DND-41 (cell line): ENCODE measurements at regions not wholly inside any gene's neighbourhood (a gene's known extent, or its start where the extent isn't known, plus 50 kb on each side); places are given as distances from the start of the nearest gene placed in this dataset.

Experiments
- ATAC-seq: fragments of 200-7000 bp; cut with Tn5 transposase; 3 replicates; pipeline ENCODE4 v1.9.1; 2021; ENCODE audit warnings: low read depth; ENCODE audit not compliant: insufficient read depth
- DNase-seq: peaks from one replicate; pipeline ENCODE4 v3.0.0-alpha.2; 2020
- H2AFZ ChIP-seq: 2 replicates; pipeline ENCODE4 v1.6.0; 2012; ENCODE audit warnings: low read depth, low read length
- H3K27ac ChIP-seq: 2 replicates; pipeline ENCODE4 v1.5.1; 2012; ENCODE audit warnings: low read length, inconsistent platforms
- H3K27me3 ChIP-seq: fragments of 200-600 bp; sonication (generic); 2 replicates; pipeline ENCODE4 v1.6.0; 2012; ENCODE audit warnings: low read length, mild to moderate bottlenecking, inconsistent platforms; ENCODE audit not compliant: insufficient read depth, poor library complexity
- H3K36me3 ChIP-seq: 2 replicates; pipeline ENCODE4 v1.5.1; 2012; ENCODE audit warnings: low read length, inconsistent platforms; ENCODE audit not compliant: insufficient read depth
- H3K4me1 ChIP-seq: 2 replicates; pipeline ENCODE4 v1.5.1; 2012; ENCODE audit warnings: mild to moderate bottlenecking, low read length; ENCODE audit not compliant: insufficient read depth
- H3K4me2 ChIP-seq: 2 replicates; pipeline ENCODE4 v1.6.0; 2012; ENCODE audit warnings: mild to moderate bottlenecking, moderate library complexity, low read length, inconsistent platforms; ENCODE audit not compliant: insufficient read depth
- H3K4me3 ChIP-seq, 2 experiments: fragments of 200-600 bp in 1 of 2; shearing (Covaris generic) in 1 of 2; 2 replicates each; pipeline ENCODE4 v1.5.1; 2012 to 2016; ENCODE audit warnings: inconsistent platforms in 2 of 2, low read length in 2 of 2, mild to moderate bottlenecking in 2 of 2, low read depth in 1 of 2, moderate library complexity in 1 of 2
- H3K79me2 ChIP-seq: 2 replicates; pipeline ENCODE4 v1.6.0; 2012; ENCODE audit warnings: low read length, inconsistent platforms; ENCODE audit not compliant: insufficient read depth
- H3K9ac ChIP-seq: 2 replicates; pipeline ENCODE4 v1.6.0; 2012; ENCODE audit warnings: low read depth, mild to moderate bottlenecking, inconsistent platforms, low read length, moderate library complexity
- H3K9me3 ChIP-seq: 2 replicates; pipeline ENCODE4 v1.5.1; 2012; ENCODE audit warnings: low read length, moderate library complexity, mild to moderate bottlenecking, inconsistent platforms; ENCODE audit not compliant: insufficient read depth, severe bottlenecking
- H4K20me1 ChIP-seq: 2 replicates; pipeline ENCODE4 v1.6.0; 2012; ENCODE audit warnings: low read length; ENCODE audit not compliant: insufficient read depth
- CTCF ChIP-seq: IDR thresholded peaks from 2 replicates; pipeline ENCODE4 v1.5.1; 2012; ENCODE audit warnings: borderline replicate concordance, low read length, moderate library complexity, mild to moderate bottlenecking; ENCODE audit not compliant: poor library complexity, severe bottlenecking; ENCODE audit errors: extremely low read depth
- EZH2 ChIP-seq: IDR thresholded peaks from 3 replicates; pipeline ENCODE4 v1.6.1; 2012; ENCODE audit warnings: borderline replicate concordance, low read depth, mild to moderate bottlenecking, moderate library complexity, low read length, inconsistent platforms; ENCODE audit not compliant: severe bottlenecking

GRCh38 chr2:11031876-11032275, 120.1 kb downstream of the KCNF1 start:
- Histone ChIP-seq H3K36me3 (no peaks in the 10 kb centered on the region), H3K4me2 (no peak overlapping the region), H3K27me3 (no peaks in the 10 kb centered on the region), H3K4me1 (no peaks in the 10 kb centered on the region), H2AFZ (no peak overlapping the region), H4K20me1 (no peaks in the 10 kb centered on the region), H3K9me3 (no peaks in the 10 kb centered on the region), H3K79me2 (no peaks in the 10 kb centered on the region), H3K27ac (no peak overlapping the region), H3K9ac (no peak overlapping the region), H3K4me3 (no peak overlapping the region)
- DNase-seq = no peak
- no peak for TF ChIP-seq EZH2
- no peak for TF ChIP-seq CTCF
- ATAC-seq = no peak

- Histone ChIP-seq H3K27me3 (no peaks in the 10 kb centered on the region), H3K9ac (no peak overlapping the region), H3K4me3 (no peak overlapping the region), H3K79me2 (no peaks in the 10 kb centered on the region), H4K20me1 (no peaks in the 10 kb centered on the region), H2AFZ (no peak overlapping the region), H3K4me2 (no peak overlapping the region), H3K4me1 (no peaks in the 10 kb centered on the region), H3K27ac (no peak overlapping the region), H3K36me3 (no peaks in the 10 kb centered on the region), H3K9me3 (no peaks in the 10 kb centered on the region)
- DNase-seq (no peak), ATAC-seq (no peak)
- TF ChIP-seq EZH2 (no peak), CTCF (no peak)
Observed at GRCh38 chr2:11032396-11032795, 120.7 kb downstream of the KCNF1 start.

- H3K9ac ChIP-seq = no peak overlapping the region
- TF ChIP-seq CTCF (no peak), EZH2 (no peak)
- no peaks in the 10 kb centered on the region for H3K9me3 ChIP-seq
- no peaks in the 10 kb centered on the region for H3K27me3 ChIP-seq
- H3K4me2 ChIP-seq = no peak overlapping the region
- H3K4me3 ChIP-seq = no peak overlapping the region
- no peak overlapping the region for H2AFZ ChIP-seq
- no peaks in the 10 kb centered on the region for H3K36me3 ChIP-seq
- no peaks in the 10 kb centered on the region for H4K20me1 ChIP-seq
- no peaks in the 10 kb centered on the region for H3K79me2 ChIP-seq
- ATAC-seq = no peak
- H3K4me1 ChIP-seq = no peaks in the 10 kb centered on the region
- no peak for DNase-seq
- no peak overlapping the region for H3K27ac ChIP-seq
Observed at GRCh38 chr2:11033114-11033513, 121.4 kb downstream of the KCNF1 start.

- DNase-seq (no peak), ATAC-seq (no peak)
- Histone ChIP-seq H3K4me2 (no peak overlapping the region), H3K4me3 (no peak overlapping the region), H3K9ac (no peak overlapping the region), H2AFZ (no peak overlapping the region), H3K27me3 (no peaks in the 10 kb centered on the region), H3K79me2 (no peaks in the 10 kb centered on the region), H3K27ac (no peak overlapping the region), H3K4me1 (no peaks in the 10 kb centered on the region), H4K20me1 (no peaks in the 10 kb centered on the region), H3K9me3 (peaks cover 10% of the 10 kb centered on the region), H3K36me3 (no peaks in the 10 kb centered on the region)
- TF ChIP-seq EZH2 (no peak), CTCF (no peak)
Observed at GRCh38 chr2:11038641-11039040, 116.6 kb upstream of the SLC66A3 start.
